ENCODE measurements at regions not wholly inside any gene's neighbourhood (a gene's known extent, or its start where the extent isn't known, plus 50 kb on each side); places are given as distances from the start of the nearest gene placed in this dataset.

GRCh38 chr7:131238347-131238931 lies 89.2 kb upstream of the MKLN1 start:
- Mint-ChIP-seq H3K36me3 (ENCODE audit: insufficient read depth) (no peaks in the 10 kb centered on the region), H3K9me3 (no peaks in the 10 kb centered on the region), H3K27me3 (ENCODE audit: low read depth) (no peaks in the 10 kb centered on the region), H3K4me3 (no peak overlapping the region), H3K4me1 (ENCODE audit: low read depth) (peaks cover 42% of the 10 kb centered on the region)
- DNase-seq (no peak), ATAC-seq (no peak)

GRCh38 chr7:131241386-131241785 lies 86.3 kb upstream of the MKLN1 start:
- ATAC-seq = no peak
- no peak overlapping the region for H3K4me3 Mint-ChIP-seq
- H3K36me3 Mint-ChIP-seq (ENCODE audit: insufficient read depth) = no peaks in the 10 kb centered on the region
- no peaks in the 10 kb centered on the region for H3K27me3 Mint-ChIP-seq (ENCODE audit: low read depth)
- no peak for DNase-seq
- H3K4me1 Mint-ChIP-seq (ENCODE audit: low read depth) = peaks cover 22% of the 10 kb centered on the region
- H3K9me3 Mint-ChIP-seq = no peaks in the 10 kb centered on the region

- DNase-seq = no peak
- ATAC-seq = no peak
- H3K36me3 Mint-ChIP-seq (ENCODE audit: insufficient read depth) = no peaks in the 10 kb centered on the region
- peaks cover 14% of the 10 kb centered on the region for H3K4me1 Mint-ChIP-seq (ENCODE audit: low read depth)
- no peak overlapping the region for H3K4me3 Mint-ChIP-seq
- no peaks in the 10 kb centered on the region for H3K9me3 Mint-ChIP-seq
- H3K27me3 Mint-ChIP-seq (ENCODE audit: low read depth) = no peaks in the 10 kb centered on the region
Observed at GRCh38 chr7:131242123-131242650, 85.5 kb upstream of the MKLN1 start.

- H3K9me3 Mint-ChIP-seq = no peaks in the 10 kb centered on the region
- no peak overlapping the region for H3K4me3 Mint-ChIP-seq
- DNase-seq (peak; percentile 15), ATAC-seq (peak; percentile 43 to 62)
- no peaks in the 10 kb centered on the region for H3K27me3 Mint-ChIP-seq (ENCODE audit: low read depth)
- peaks cover 2% of the 10 kb centered on the region for H3K4me1 Mint-ChIP-seq (ENCODE audit: low read depth)
- no peaks in the 10 kb centered on the region for H3K36me3 Mint-ChIP-seq (ENCODE audit: insufficient read depth)
Observed at GRCh38 chr7:131244259-131244852, 83.3 kb upstream of the MKLN1 start.

DNA sequence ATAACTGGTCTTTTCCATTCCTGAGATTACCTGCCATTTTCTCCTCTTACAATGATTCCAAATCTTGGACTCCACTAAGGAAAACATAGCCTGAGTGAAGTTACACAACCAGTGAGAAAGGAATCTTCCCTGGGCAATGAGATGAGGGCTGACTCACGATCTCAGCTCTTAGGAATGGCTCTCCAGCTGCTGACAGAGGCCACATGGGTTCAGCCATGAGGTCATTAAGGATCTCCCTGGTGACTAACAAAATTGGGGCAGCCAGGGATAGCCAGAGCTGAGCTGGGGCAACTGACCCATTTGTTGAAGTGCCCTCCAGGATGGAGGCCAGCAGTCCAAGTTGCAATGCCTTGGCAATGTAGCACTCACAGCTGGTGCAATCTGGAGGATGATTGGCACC lies 78.7 kb upstream of the MKLN1 start:
- peaks cover 4% of the 10 kb centered on the region for H3K36me3 Mint-ChIP-seq (ENCODE audit: insufficient read depth)
- H3K4me3 Mint-ChIP-seq = no peak overlapping the region
- no peak for DNase-seq
- no peaks in the 10 kb centered on the region for H3K27me3 Mint-ChIP-seq (ENCODE audit: low read depth)
- peaks cover 6% of the 10 kb centered on the region for H3K9me3 Mint-ChIP-seq
- H3K4me1 Mint-ChIP-seq (ENCODE audit: low read depth) = peaks cover 7% of the 10 kb centered on the region
- ATAC-seq = no peak

- no peak for ATAC-seq
- Mint-ChIP-seq H3K36me3 (ENCODE audit: insufficient read depth) (peaks cover 4% of the 10 kb centered on the region), H3K4me1 (ENCODE audit: low read depth) (peaks cover 8% of the 10 kb centered on the region), H3K9me3 (peaks cover 10% of the 10 kb centered on the region), H3K27me3 (ENCODE audit: low read depth) (no peaks in the 10 kb centered on the region), H3K4me3 (no peak overlapping the region)
- DNase-seq = no peak
Observed at GRCh38 chr7:131249483-131249882, 78.2 kb upstream of the MKLN1 start.

- no peaks in the 10 kb centered on the region for H3K27me3 Mint-ChIP-seq (ENCODE audit: low read depth)
- DNase-seq (no peak), ATAC-seq (no peak)
- no peak overlapping the region for H3K4me3 Mint-ChIP-seq
- H3K36me3 Mint-ChIP-seq (ENCODE audit: insufficient read depth) = peaks cover 5% of the 10 kb centered on the region
- H3K4me1 Mint-ChIP-seq (ENCODE audit: low read depth) = peaks cover 8% of the 10 kb centered on the region
- H3K9me3 Mint-ChIP-seq = peaks cover 18% of the 10 kb centered on the region
Observed at GRCh38 chr7:131250331-131250730, 77.3 kb upstream of the MKLN1 start.

- peaks cover 5% of the 10 kb centered on the region for H3K36me3 Mint-ChIP-seq (ENCODE audit: insufficient read depth)
- no peak for ATAC-seq
- H3K4me1 Mint-ChIP-seq (ENCODE audit: low read depth) = peaks cover 8% of the 10 kb centered on the region
- peaks cover 20% of the 10 kb centered on the region for H3K9me3 Mint-ChIP-seq
- DNase-seq = no peak
- no peak overlapping the region for H3K4me3 Mint-ChIP-seq
- H3K27me3 Mint-ChIP-seq (ENCODE audit: low read depth) = no peaks in the 10 kb centered on the region
Observed at GRCh38 chr7:131251371-131251770, 76.3 kb upstream of the MKLN1 start.

DNA sequence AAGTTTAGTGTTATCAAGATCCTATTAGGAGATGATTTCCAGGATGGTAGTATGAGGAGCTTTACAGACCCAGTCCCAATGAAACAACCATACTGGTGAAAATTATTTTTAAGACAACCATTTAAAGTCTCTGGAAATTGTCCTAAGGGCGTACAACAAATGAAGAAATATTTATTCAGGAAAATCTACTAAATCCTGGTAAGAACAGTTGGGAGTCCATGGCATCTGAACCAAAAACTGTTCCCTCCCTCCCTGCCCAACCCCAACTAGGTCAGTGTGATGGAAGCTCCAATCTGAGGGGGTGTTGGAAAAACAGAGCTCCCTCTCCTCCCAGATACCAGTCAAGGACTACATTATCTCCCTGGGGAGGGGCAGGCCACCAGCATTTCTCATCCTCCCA lies 74.7 kb upstream of the MKLN1 start:
- DNase-seq (no peak), ATAC-seq (no peak)
- Mint-ChIP-seq H3K9me3 (peaks cover 20% of the 10 kb centered on the region), H3K27me3 (ENCODE audit: low read depth) (no peaks in the 10 kb centered on the region), H3K4me3 (no peak overlapping the region), H3K36me3 (ENCODE audit: insufficient read depth) (peaks cover 5% of the 10 kb centered on the region), H3K4me1 (ENCODE audit: low read depth) (peaks cover 8% of the 10 kb centered on the region)

GRCh38 chr7:131254211-131254610 lies 73.5 kb upstream of the MKLN1 start:
- no peak for DNase-seq
- peaks cover 8% of the 10 kb centered on the region for H3K4me1 Mint-ChIP-seq (ENCODE audit: low read depth)
- H3K4me3 Mint-ChIP-seq = no peak overlapping the region
- peaks cover 20% of the 10 kb centered on the region for H3K9me3 Mint-ChIP-seq
- no peaks in the 10 kb centered on the region for H3K27me3 Mint-ChIP-seq (ENCODE audit: low read depth)
- no peak for ATAC-seq
- H3K36me3 Mint-ChIP-seq (ENCODE audit: insufficient read depth) = peaks cover 5% of the 10 kb centered on the region

DNA sequence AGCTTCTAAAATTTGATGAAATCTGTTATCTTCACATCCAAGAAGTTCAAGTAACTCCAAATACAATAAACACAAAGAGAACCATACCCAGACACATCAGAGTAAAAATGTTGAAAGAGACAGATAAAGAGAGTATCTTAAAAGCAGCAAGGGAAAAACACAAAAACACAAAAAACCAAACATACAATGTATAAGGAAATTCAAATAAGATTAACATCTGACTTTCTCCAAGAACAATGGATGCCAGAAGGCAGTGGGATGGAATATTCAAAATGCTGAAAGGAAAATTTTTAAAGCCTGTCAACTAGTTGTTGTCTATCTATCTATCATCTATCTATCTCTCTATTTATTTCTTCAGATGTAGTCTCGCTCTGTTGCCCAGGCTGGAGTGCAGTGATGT lies 72.4 kb upstream of the MKLN1 start:
- H3K27me3 Mint-ChIP-seq (ENCODE audit: low read depth) = no peaks in the 10 kb centered on the region
- no peak for ATAC-seq
- peaks cover 20% of the 10 kb centered on the region for H3K9me3 Mint-ChIP-seq
- H3K4me1 Mint-ChIP-seq (ENCODE audit: low read depth) = peaks cover 8% of the 10 kb centered on the region
- no peak overlapping the region for H3K4me3 Mint-ChIP-seq
- DNase-seq = no peak
- H3K36me3 Mint-ChIP-seq (ENCODE audit: insufficient read depth) = peaks cover 5% of the 10 kb centered on the region

GRCh38 chr7:131261476-131261994 lies 66.1 kb upstream of the MKLN1 start:
- no peaks in the 10 kb centered on the region for H3K36me3 Mint-ChIP-seq (ENCODE audit: insufficient read depth)
- H3K9me3 Mint-ChIP-seq = no peaks in the 10 kb centered on the region
- no peak overlapping the region for H3K4me3 Mint-ChIP-seq
- H3K27me3 Mint-ChIP-seq (ENCODE audit: low read depth) = no peaks in the 10 kb centered on the region
- DNase-seq = no peak
- ATAC-seq = no peak
- no peaks in the 10 kb centered on the region for H3K4me1 Mint-ChIP-seq (ENCODE audit: low read depth)

DNA sequence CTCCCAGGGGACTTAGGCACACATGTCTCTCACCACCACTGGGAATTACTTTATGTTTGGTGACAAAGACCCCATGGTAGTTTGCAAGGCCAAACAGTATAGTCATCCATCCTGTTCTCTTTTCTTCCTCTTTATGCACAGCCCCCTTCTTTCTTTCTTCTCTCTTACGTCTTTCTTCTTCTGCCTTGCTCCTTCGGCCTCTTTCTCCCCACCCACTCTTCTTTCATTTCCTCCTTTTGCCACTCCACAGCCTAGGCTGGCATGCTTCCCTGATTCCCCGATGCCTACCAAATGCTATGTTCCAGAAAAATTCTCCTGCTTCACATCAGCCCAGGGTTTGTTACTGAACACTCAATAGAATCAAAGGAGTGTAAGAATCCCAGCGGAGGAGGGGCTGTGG lies 62.4 kb upstream of the MKLN1 start:
- DNase-seq (no peak), ATAC-seq (no peak)
- no peak overlapping the region for H3K4me3 Mint-ChIP-seq
- no peaks in the 10 kb centered on the region for H3K36me3 Mint-ChIP-seq (ENCODE audit: insufficient read depth)
- H3K27me3 Mint-ChIP-seq (ENCODE audit: low read depth) = no peaks in the 10 kb centered on the region
- no peaks in the 10 kb centered on the region for H3K4me1 Mint-ChIP-seq (ENCODE audit: low read depth)
- H3K9me3 Mint-ChIP-seq = no peaks in the 10 kb centered on the region

DNA sequence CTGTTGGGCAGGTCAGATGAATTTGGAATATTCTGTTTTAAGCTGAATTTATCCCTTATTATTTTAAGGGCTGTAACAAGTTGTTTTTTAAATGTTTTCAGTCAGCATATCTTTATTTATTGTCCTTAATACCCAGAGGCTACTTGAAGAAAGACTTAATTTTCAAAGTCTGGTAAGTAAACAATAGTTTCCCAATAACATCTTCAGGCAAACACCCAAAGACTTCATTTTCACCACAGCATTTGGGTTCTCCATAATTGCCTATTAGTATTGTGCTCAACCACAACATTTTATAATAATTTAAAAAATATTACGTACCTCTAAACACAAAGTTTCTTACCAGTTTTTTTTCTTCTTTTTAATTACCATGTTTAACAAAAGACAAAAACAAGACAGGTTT lies 60.0 kb upstream of the MKLN1 start:
- Mint-ChIP-seq H3K4me1 (ENCODE audit: low read depth) (no peaks in the 10 kb centered on the region), H3K4me3 (no peak overlapping the region), H3K27me3 (ENCODE audit: low read depth) (no peaks in the 10 kb centered on the region), H3K9me3 (no peaks in the 10 kb centered on the region), H3K36me3 (ENCODE audit: insufficient read depth) (no peaks in the 10 kb centered on the region)
- DNase-seq (no peak), ATAC-seq (no peak)

- no peaks in the 10 kb centered on the region for H3K4me1 Mint-ChIP-seq (ENCODE audit: low read depth)
- no peaks in the 10 kb centered on the region for H3K9me3 Mint-ChIP-seq
- no peaks in the 10 kb centered on the region for H3K27me3 Mint-ChIP-seq (ENCODE audit: low read depth)
- DNase-seq (no peak), ATAC-seq (no peak)
- no peaks in the 10 kb centered on the region for H3K36me3 Mint-ChIP-seq (ENCODE audit: insufficient read depth)
- H3K4me3 Mint-ChIP-seq = no peak overlapping the region
Observed at GRCh38 chr7:131268906-131269305, 58.8 kb upstream of the MKLN1 start.
